Ureter (tissue), 1 donor: ENCODE measurements at regions not wholly inside any gene's neighbourhood (a gene's known extent, or its start where the extent isn't known, plus 50 kb on each side); places are given as distances from the start of the nearest gene placed in this dataset.
"Not testable (repeated sequence)": the region's sequence is repeated elsewhere in the genome, so short reads cannot be mapped to it uniquely, and the experiment has no call there.

Source experiments
- DNase-seq: peaks from one replicate; pipeline ENCODE4 v3.0.0-alpha.2; 2020; ENCODE audit warnings: low spot score
- donor health status: DM: yes; HTN: yes; CAD: no.

DNA sequence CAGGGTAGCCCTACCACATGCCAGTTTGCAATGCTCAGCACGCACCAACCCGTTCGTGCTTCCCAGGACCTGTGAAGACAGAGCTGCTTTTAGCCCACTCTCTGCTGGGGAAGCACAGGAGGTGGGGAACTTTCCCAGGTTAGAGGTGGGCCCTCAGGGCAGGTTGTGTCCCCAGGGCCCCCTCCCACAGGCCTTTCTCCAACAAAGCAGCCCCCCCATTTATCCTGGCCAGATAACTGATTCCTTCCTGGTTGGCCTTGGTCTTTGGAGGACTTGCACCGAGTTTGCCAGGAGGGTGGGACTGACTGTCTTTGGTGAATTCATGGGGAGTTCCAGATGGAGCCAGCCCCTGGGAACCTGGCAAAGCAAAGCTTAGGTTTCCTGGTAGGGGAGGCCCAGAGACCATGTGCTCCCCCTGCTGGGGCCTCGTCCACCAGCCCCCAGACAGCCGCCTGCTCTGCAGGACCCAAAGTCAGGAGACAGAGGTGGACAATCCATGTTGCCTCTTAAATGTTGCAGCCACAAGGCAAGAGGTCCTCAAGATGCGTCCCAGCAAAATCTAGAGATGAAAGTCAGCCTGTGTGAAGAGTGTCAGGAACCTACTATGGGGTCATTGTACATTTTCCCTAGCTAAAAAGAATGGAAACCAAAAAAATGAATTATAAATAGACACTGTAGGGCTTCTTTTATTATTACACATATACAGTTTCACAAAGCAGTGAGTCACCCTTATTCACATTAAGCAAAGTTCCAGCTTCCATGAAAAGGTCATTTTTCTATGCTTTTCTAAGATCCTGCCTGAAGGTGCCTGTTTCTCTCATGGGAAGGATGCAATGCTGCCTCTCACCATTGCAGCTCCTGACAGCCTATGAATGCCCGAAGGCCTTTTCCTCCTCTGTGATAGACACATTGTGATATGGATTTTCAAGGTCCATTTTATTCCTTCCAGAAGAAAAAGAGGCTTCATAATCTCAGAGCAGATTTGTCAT lies 497.8 kb downstream of the PREX1 start:
- no peak for DNase-seq

DNA sequence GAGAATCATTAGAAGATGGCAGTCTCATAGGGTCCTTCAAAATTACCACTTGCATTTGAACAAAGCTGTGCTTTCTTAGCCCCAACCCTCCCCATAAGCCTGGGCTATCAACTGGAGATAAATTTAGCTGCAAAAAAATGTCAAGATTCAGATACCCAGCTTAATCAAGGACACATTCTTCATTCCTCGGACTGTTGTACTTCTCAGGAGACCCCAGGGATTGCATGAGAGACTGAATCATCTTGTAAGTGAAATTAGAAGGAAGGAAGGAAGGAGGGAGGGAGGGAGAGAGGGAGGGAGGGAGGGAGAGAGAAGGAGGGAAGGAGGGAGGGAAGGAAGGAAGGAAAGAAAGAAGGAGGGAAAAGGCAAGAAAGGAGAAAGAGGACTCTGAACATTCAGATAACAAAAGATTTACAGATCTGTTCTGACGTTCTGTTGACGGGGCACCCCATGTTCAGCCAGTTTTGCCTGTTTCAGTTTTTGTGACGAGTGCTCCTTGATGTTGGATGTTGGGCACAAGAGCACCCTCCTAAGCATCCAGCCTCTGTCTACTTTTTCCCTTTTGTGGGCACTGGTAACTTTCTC lies 498.7 kb downstream of the PREX1 start:
- DNase-seq, result no peak

DNA sequence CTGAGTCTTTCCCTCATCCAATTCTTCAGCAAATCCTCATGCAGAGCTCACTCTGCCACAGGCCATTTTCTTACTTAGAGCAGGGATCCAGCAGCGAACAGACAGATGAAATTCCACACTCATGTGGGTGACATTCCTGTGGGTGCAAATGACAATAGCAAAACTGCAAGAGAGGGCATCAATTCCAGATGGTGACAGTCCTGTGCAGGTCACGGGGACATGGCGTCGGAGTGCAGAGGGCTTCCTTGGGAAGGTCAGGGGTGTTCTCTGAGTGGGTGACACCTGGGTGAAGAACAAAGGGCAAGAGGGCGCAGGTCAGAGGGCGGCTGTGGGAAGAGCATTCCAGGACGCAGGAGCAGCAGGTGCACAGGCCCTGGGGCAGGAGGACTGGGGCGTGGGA lies 500.0 kb downstream of the PREX1 start:
- not testable (repeated sequence) for DNase-seq

DNA sequence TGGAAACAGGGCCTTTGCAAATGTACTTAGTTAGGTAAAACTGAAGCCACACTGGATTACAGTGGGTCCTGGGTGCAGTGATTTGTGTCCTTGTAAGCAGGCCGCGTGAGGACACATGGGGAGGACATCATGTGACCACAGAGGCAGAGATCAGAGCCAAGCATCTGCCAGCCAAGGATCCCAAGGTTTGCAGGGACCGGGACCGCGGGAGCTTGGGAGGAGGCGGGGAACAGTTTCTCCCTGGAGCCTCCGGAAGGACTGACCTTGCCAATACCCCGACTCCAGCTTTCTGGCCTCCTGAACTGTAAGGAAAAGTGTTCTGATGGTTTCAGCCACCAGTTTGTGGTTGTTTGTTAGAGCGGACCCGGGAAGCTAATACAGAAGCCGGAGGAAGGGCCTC lies 500.9 kb downstream of the PREX1 start:
- no peak for DNase-seq

DNA sequence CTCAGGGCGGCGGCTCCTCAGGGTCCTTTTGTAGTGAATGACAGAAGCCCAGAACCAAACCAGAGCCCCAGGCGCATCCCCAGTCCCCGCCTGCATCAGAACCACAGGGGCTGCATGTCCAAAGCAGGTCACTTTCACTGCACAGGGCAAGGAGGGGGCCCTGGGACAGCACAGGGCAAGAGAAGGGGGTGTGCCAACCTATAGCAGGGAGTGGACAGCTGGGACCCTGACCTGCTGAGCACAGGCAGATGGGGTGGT lies 501.4 kb downstream of the PREX1 start:
- no peak for DNase-seq

DNA sequence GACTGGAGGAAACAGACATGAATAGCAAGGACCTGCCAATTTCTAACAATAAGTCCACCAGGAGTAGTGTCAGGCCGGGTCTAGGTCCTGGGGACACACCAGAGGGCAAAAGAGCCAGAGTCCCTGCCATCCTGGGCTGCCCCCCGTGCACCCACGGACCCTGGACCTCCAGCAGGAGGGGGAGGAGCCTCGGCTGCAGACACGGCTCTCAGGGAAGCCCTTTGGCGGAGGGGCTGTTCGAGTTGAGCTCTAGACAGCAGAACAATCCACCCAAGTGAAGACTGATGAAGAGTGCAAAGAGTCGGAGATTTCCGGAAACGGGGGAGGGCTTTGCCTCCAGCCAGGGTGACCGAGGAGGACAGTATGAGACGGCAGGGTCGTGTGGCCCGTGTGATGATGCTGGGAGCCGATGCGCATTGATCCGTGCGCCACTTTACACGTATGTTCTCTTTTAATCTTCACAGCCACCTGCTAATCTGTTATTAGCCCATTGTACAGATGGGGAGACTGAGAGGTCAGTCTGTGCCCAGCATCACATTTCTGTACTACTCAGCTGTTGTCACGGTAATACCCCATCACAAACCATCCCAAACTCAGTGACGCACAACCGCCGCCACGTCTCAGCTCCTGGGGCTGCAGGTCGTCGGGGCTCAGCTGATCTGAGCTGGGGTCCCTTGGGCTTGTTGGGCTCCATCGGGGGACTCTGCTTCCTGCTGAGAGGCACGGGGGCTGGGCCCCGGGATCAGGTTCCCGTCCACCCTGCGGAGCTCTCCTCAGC lies 502.0 kb downstream of the PREX1 start:
- DNase-seq, result no peak

DNA sequence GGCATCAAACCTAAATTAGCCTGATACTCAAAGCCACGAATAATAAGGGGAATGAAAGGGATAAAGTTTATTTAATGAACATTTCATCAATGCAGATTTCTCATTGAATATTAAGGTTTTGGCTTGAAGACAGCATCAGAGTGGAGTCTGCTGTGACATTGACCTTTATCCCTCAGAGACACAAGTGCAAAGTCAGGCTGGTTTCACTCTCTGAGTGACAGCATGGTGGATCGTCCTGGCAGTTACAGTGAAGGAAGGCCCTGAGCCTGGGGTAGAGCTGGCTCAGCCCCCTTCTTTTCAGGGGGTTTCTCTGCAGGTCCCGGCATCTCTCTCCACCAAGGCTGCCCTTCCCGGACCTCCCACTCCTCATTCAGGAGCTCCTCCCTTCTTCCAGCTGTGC lies 503.1 kb downstream of the PREX1 start:
- DNase-seq, result no peak

DNA sequence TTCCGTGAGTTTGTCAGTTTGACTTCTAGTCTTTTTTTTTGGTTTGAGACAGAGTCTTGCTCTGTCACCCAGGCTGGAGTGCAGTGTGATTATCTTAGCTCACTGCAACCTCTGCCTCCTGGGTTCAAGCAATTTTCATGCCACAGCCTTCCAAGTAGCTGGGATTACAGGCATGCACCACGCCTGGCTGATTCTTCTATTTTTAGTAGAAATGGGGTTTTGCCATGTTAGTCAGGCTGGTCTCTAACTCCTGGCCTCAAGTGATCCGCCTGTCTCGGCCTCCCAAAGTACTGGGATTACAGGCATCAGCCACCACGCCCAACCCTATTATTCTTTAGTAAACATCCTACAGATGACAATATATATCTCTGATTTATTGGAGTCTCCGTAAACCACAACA lies 506.5 kb downstream of the PREX1 start:
- no peak for DNase-seq

DNA sequence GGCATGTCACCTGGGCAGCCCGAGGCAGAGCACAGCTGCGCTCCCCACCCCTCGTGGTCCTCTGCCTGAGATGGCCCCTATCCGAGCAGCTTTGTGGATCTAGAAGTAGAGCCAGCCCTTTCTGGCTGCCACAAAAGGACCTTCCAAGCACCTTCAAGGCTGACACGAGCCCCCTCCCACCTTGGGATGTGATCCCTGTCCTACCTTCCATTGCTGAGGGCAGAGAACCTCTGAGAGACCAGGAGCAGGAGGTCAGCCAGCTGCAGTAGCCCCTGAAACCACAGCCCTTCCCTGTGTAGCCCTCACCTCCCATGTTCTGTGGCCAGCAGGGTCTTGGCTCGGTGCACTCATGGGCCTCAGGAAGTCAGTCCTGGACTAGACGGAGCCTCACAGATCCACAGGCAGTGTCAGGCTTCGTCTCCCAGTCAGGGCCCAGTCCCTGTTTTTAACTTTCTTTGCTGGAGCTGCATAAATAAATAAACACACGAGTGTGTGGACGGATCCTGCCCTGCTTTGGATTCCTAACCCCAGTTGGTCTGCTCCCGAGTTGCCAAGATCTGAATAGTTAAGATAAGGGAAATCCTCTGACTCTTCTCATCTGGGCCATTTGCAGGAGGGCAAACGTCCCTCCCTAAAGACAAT lies 507.7 kb downstream of the PREX1 start:
- DNase-seq, result no peak

DNA sequence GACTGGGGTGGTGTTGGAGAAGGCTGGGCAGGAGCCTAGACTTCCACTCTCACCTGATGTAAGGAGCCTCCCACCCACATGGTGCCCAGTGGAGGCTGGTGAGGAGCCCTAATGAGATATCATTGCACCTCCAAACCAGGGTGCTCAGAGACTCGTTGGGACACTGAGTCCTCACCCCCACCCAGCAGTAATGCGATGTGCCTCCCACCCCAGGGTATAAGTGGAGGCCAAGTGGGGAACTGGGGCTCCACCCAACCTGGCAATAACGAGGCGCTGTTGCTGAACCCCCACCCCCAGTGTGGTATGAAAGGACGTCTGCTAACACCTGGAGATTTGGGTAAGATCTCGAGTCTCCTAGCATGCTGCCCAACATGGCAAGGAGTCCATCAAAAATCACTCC lies 510.2 kb downstream of the PREX1 start:
- DNase-seq, result no peak

DNA sequence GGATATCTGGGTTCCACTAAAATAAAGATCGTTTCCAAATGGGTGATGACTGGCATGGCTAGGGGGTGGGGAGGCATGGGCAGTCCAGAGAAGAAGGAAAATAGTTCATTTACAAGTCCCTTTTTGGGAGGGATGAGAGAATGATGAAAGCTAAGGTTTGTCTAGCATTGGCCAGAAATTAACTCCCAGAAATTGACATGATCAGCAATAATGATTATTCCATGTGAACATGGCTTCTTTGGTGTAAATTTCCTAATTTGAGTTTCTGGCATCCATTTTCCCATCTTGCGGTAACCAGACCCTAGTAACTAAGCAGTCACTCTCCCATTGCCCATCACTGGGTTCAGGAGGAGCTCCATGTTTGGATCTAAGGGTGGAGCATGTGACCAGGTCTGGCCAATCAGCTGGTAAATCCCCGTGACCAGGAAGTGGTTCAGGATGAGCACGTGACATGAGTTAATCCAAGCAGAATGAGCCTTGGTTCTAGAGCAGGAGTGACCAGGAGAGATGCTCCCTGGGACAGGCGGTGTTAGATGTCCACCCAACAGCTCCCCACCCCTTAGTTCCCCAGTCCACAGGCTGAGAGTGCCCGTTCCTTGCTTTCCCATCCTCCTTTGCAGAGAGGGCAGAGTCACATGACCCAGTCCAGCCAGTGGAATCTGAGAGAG lies 512.7 kb downstream of the PREX1 start:
- DNase-seq, result no peak

DNA sequence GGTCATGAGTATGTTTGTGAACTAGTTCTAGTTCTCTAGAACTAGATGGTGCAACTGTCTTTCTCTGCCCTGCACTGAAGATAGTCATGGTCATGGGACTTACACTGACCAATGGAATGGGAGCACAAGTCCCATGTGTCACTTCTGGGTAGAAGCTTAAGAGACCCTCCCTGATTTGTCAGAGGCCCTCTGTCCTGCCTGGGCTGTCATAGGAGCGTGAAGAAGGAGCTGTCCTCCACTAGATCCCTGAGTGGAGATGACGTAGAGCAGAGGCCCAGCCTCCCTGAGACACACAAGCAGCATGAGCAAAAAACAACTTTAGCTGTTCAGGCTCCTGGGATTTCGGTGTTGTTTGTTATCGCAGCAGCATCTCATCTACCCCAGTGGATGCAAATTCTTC lies 514.5 kb downstream of the PREX1 start:
- no peak for DNase-seq

DNA sequence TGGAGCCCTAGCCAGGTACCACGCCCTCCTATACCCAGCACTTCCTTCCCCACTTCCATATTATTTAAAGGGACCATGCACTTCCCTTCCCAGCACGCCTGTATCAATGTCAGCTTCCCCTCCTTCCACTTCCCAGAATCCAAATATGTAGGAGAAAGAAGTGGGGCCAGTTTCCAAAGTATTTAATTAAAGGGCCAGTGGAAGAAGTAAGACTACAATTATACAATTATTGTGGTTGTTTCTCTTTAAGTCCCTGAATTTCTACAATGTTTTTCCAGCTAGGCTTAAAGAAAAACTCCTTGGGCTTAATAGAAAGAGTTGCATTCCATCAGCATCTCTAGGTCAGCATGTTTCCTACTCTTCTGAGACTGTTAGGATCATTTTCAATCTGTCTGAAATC lies 515.8 kb downstream of the PREX1 start:
- DNase-seq, result no peak

DNA sequence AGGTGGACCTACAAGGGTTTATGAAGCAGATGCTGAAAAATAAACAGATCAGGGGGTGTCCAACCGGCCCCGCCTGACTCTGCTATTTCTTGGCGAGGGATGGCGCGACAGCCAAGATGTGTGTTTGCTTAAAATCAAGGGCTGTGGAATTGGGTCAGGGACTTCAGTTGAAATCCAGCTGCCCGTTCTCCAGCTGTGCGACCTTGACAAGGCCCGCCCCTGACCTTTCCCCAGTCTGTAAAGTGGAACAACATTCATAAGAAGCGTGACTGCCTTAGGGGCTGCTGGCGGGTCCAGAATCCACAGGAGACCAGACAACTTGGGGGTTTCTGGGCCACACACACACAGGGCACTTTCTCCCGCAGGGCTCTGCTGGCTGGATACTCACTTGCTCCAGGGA lies 517.5 kb downstream of the PREX1 start:
- DNase-seq, result no peak

DNA sequence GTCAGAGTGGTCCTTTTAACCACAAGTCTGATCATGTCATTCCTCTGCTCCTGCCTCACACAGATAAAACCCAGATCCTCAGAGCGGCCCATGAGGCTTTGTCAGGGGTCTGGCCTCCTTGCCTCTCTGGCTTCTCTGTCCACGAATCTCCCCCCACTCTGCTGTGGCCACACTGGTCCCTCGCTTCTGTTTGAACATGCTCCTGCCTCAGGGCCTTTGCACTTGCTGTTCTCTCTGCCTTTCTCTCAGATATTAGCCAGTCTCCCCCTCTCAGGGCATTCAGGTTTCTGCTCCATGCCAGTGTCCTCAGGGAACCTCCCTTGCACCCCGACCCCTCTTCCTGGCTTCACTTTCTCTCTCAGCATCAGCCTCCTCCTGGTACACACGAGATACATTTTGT lies 518.5 kb downstream of the PREX1 start:
- no peak for DNase-seq

DNA sequence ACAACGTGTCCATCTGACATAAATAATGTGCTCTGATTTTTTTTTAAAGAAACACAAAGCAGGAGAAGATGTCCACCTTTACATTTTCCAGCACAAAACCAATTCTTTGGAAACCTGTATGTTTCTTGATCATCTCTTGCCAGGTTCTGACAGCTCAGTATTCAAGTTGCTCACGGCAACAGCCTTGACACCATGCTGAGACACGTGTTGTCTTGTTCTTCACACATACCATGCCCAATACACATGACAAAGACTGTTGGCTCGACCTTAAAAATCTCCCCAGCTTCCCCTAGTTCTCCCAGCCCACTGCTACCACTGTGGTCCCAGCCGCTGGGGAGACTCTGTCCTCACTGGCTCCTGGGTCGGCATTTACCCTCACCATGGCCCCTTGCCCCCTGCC lies 518.9 kb downstream of the PREX1 start:
- DNase-seq, result no peak

DNA sequence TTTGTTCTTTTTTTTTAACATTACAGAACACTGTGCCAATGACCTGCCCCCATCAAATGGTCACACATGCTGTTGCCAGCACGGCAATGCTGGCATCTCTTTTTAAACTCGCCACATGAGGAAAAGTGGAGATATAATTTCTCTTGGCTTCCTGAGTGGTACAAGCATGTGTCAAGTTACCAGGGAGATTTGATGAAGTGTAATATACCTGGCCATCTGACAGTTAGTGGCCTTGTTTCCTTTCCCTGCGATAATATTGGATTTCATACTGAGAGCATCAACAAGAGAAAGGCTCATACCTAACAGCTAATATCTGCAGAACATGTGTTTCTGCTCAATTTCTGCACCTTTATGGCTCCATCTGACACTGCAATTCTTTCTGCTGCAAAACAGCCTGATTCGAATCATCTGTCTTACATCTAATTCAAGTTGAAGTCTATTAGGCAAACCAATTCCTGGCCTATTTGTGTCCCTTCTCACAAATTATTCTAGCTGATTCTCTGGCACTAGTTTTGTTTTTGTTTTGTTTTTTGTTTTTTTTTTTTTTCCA lies 519.5 kb downstream of the PREX1 start:
- DNase-seq, result no peak

DNA sequence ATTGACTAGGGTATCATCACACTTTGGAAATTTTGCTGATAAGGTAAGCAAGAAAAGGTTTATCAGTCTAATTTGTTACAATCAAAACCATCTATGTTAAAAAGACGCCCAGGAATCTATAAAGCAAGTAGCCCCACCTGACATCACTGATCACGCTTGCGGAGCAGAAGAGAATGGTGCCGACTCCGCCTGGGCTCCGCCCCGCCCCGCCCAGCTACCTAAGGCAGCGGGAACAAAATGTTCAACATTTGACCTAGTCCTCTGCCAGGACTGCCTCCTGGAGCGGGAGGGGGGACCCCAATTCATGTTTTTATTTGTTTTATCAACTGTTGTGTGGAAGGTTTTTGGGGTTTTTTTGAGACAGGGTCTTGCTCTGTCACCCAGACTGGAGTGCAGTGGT lies 520.5 kb downstream of the PREX1 start:
- no peak for DNase-seq

DNA sequence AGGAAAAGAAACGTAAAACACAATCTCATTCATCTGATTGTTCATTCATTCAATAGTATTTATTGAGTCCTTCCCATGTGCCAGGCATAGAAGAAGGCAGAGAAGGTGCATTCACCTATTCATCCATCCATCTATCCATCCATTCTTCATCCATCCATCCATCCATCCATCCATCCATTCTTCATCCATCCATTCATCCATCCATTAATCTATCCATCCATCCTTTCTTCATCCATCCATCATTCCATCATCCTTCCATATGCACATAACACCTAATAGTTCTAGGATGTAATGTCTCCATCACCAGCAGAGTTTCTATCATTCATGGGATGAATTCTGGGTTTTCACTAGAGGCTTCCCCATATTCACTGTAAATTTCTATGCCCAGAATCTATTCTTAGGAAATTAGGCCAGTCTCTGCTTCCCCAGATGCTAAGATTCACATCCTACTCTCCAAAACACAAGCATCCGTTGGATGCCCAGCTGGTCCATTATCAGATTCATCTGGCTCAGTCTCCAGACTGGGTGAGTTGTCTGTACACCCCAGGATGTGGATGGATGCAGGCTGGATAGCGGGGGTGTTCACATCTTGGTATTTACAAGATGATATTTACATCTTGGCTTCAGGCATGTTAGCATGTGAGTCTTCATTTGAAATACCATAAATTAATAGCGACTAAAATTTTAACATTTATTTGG lies 517.7 kb upstream of the SULF2 start:
- DNase-seq, result no peak

DNA sequence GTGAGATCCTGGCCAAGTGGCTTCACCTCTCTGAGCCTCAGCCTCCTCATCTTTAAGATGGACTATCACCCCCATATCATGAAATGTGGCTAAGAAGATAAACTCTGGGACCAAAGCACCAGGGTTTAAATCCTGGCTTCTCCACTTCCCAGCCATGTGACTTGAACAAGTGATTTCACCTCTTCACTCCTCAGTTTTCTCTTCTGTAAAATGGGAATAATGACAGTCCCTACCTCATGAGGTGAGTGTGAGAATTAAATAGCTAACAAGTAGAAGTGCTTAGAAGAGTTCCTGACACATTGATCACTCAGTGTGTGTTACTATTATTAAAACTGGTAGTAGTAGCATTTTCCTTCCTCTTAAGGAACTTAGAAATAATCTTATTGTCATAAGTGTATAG lies 516.9 kb upstream of the SULF2 start:
- no peak for DNase-seq

DNA sequence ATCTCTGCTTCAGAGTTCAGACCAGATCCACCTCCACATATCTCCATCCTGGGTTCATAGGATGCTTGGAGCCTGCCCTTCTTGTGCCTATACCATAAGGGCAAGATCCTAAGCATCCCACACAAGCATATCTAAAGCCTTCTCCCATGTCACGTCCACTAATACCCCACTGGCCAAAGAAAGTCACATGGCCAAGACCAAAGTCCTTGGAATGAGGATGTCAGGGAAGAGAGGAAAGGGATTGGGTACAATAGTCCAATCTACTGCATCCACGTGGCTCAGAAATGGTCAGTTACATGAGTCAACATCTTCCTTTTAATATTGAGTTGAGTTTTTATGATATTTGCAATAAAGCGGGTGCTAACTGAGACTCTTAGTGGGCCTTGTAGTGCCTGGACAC lies 515.9 kb upstream of the SULF2 start:
- DNase-seq, result no peak
